Ovary (tissue), 7 donors: ENCODE measurements at regions not wholly inside any gene's neighbourhood (a gene's known extent, or its start where the extent isn't known, plus 50 kb on each side); places are given as distances from the start of the nearest gene placed in this dataset.

Experiments used
- DNase-seq, 5 donors: peaks; one replicate each; pipeline ENCODE4 v3.0.0-alpha.2; 2019 to 2020
- H3K27ac ChIP-seq, 2 donors: fragments of 200-600 bp; one replicate each; pipeline versions ENCODE4 v1.5.1 to v1.8.0; 2019 to 2022
- H3K27me3 ChIP-seq: fragments of 200-600 bp; one replicate; pipeline ENCODE4 v1.8.0; 2022
- H3K36me3 ChIP-seq: fragments of 200-600 bp; sonication (generic); one replicate; pipeline ENCODE4 v1.5.1; 2019
- H3K4me1 ChIP-seq: one replicate; pipeline ENCODE4 v1.8.1; 2013; ENCODE audit warnings: mild to moderate bottlenecking, moderate library complexity; ENCODE audit not compliant: insufficient read depth
- H3K4me3 ChIP-seq: fragments of 200-600 bp; sonication (generic); one replicate; pipeline ENCODE4 v1.5.1; 2017
- H3K9me3 ChIP-seq, 2 donors: fragments of 200-600 bp in 1 of 2; sonication (generic) in 1 of 2; one replicate each; pipeline versions ENCODE4 v1.5.1 to v1.8.1; 2013 to 2019; ENCODE audit warnings: mild to moderate bottlenecking in 1 of 2, moderate library complexity in 1 of 2
- CTCF ChIP-seq, 3 donors: fragments of 450-650 bp in 2 of 3; fragments of 200-600 bp in 1 of 3; IDR thresholded peaks; one replicate each; pipeline versions ENCODE4 v1.5.1 to v1.8.0; 2016 to 2022; ENCODE audit warnings: antibody characterized with exemption in 3 of 3, mild to moderate bottlenecking in 1 of 3
- EP300 ChIP-seq: sonication (generic); formaldehyde crosslinking; IDR thresholded peaks from one replicate; pipeline ENCODE4 v1.6.1; 2017; ENCODE audit warnings: antibody characterized with exemption
- POLR2A ChIP-seq: fragments of 450-650 bp; IDR thresholded peaks from one replicate; pipeline ENCODE4 v1.6.1; 2017; ENCODE audit warnings: antibody characterized with exemption, mild to moderate bottlenecking, moderate library complexity
- WGBS, 3 donors: extraction: QIAGEN DNeasy Blood & Tissue Kit in 1 of 3; methylation state at CpG; one replicate each; pipeline versions ENCODE4 v1.1.5 to v1.1.7; 2013 to 2017; 5-methylcytosine and 5-hydroxymethylcytosine counted together
- intact Hi-C, 4 donors: fragments of 100-400 bp; cut with DNase I; formaldehyde crosslinking; loops; one replicate each; pipeline versions ENCODE4 v1.11.0 to v1.15.1; 2022 to 2023
- donor health status: DM: no; HTN: no; CAD: no; lungs with moderate emphysema.
- donor health status: DM: no; HTN: no; CAD: no.
- donor health status: Bipolar disorder and iron deficiency.
- donor health status: DM: no; HTN: no; CAD: no.
- donor health status: DM: yes; HTN: yes; CAD: no.

GRCh38 chr2:8027387-8027786, 654.5 kb upstream of the ID2 start:
- no peaks in the 10 kb centered on the region for H3K36me3 ChIP-seq
- no peaks in the 10 kb centered on the region for H3K4me1 ChIP-seq
- no peak overlapping the region for H3K27ac ChIP-seq
- intact Hi-C loops = no loop called here
- H3K27me3 ChIP-seq = no peaks in the 10 kb centered on the region
- H3K9me3 ChIP-seq = no peaks in the 10 kb centered on the region
- no peak for DNase-seq
- 89 to 94% (median 92%) methylated on average over 11 of the region's 11 CpGs for WGBS, 3 donors
- TF ChIP-seq EP300 (no peak), POLR2A (no peak), CTCF (IDR thresholded peaks at IDR 0.05) (no peak)
- H3K4me3 ChIP-seq = no peak overlapping the region

DNA sequence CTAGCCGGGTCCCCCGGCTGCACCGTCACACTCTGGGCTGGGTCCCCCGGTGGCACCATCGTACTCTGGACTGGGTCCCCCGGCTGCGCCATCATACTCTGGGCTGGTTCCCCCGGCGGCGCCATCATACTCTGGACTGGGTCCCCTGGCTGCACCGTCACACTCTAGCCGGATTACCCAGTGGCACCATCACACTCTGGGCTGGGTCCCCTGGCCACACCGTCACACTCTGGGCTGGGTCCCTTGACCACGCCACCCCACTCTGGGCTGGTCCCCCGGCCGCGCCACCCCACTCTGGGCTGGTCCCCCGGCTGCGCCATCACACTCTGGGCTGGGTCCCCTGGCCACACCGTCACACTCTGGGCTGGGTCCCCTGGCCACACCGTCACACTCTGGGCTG, 653.8 kb upstream of the ID2 start:
- no peak for TF ChIP-seq POLR2A
- no peak for TF ChIP-seq EP300
- TF ChIP-seq CTCF (IDR thresholded peaks at IDR 0.05) = no peak
- H3K9me3 ChIP-seq = no peaks in the 10 kb centered on the region
- no peak overlapping the region for H3K4me3 ChIP-seq
- H3K4me1 ChIP-seq = no peaks in the 10 kb centered on the region
- no peaks in the 10 kb centered on the region for H3K36me3 ChIP-seq
- DNase-seq = no peak
- intact Hi-C loops = no loop called here
- H3K27me3 ChIP-seq = no peaks in the 10 kb centered on the region
- WGBS, 3 donors = 86 to 94% (median 89%) methylated on average over 21 of the region's 21 CpGs
- no peak overlapping the region for H3K27ac ChIP-seq

GRCh38 chr2:8028436-8028835, 653.4 kb upstream of the ID2 start:
- Histone ChIP-seq H3K9me3 (no peaks in the 10 kb centered on the region), H3K4me3 (no peak overlapping the region), H3K36me3 (no peaks in the 10 kb centered on the region), H3K27me3 (no peaks in the 10 kb centered on the region), H3K27ac (no peak overlapping the region), H3K4me1 (no peaks in the 10 kb centered on the region)
- intact Hi-C loops = no loop called here
- TF ChIP-seq POLR2A (no peak), EP300 (no peak), CTCF (IDR thresholded peaks at IDR 0.05) (no peak)
- DNase-seq = no peak
- 86 to 94% (median 89%) methylated on average over 8 of the region's 8 CpGs for WGBS, 3 donors

DNA sequence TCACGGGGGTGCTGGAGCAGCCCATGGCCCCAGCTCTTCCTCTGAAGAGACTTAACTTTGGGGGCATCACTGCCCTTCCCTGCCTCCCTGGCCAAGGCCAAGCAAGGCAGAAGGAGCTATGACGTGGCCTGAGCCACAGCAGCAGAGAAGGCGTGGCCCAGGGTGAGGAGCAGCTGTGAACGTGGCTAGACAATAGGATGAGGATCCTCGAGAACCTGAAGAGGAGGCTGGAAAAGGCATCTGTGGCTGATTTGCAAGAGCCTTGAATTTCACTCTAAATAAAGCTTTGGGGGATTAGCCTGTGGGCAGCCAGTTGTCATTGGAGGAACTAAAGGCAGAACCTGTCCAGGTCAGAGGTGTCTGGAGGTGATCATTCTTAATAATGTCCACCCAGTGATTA, 652.9 kb upstream of the ID2 start:
- Histone ChIP-seq H3K9me3 (no peaks in the 10 kb centered on the region), H3K27me3 (no peaks in the 10 kb centered on the region), H3K4me3 (no peak overlapping the region), H3K27ac (no peak overlapping the region), H3K36me3 (no peaks in the 10 kb centered on the region), H3K4me1 (no peaks in the 10 kb centered on the region)
- intact Hi-C loops = no loop called here
- WGBS, 3 donors = 88 to 92% (median 91%) methylated on average over 5 of the region's 5 CpGs
- no peak for TF ChIP-seq POLR2A
- no peak for TF ChIP-seq EP300
- TF ChIP-seq CTCF (IDR thresholded peaks at IDR 0.05) = no peak
- DNase-seq = no peak
